Amygdala (tissue), 56 donors: ENCODE measurements at regions not wholly inside any gene's neighbourhood (a gene's known extent, or its start where the extent isn't known, plus 50 kb on each side); places are given as distances from the start of the nearest gene placed in this dataset.

Experiments
- DNase-seq, 56 donors: peaks; one replicate each; lab custom pipeline; 2025; lab: John Stamatoyannopoulos, UW

GRCh38 chr5:112612663-112613062 lies 125.0 kb upstream of the APC start:
- DNase-seq: no peak

- no peak for DNase-seq
Observed at GRCh38 chr5:112614285-112614684, 123.4 kb upstream of the APC start.

DNA sequence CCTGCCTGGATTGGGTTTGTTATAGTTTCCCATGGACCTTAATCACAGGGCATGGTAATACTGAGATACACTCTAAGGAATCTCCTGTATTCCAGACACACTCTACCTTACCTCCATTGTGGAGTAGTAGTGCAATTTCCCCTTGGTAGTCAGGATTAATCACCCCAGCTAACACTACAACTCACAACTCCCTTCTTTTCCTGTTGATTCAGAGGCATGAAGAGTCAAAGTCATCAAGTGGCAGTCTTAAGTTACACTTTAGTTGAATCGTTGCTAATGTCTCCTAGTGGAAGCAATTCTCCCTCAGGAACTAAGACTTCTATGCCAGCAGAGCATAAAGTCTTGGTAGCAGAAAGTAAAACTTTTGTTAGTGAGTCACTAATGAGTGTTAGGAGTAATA lies 122.7 kb upstream of the APC start:
- DNase-seq: no peak

GRCh38 chr5:112616812-112617547 lies 120.7 kb upstream of the APC start:
- no peak for DNase-seq

DNA sequence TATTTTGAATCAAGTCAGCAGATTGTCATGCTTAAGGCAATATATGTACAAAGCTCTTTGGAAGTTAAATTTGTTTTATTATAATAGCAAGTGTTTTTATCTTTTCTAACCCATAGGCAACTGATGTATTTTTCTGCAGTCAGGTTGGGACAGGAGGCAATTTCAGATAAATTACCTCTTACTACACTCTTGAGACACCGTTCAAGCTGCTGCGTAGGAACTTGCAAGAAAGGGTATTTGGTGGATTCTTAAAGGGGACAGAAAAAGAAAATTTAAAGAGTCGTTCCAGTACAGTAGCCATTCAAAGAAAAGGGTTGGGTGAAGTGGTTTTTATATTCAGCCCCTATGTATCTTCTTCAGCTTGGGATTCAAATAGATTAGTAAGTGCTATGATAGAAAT lies 112.4 kb upstream of the APC start:
- no peak for DNase-seq

DNA sequence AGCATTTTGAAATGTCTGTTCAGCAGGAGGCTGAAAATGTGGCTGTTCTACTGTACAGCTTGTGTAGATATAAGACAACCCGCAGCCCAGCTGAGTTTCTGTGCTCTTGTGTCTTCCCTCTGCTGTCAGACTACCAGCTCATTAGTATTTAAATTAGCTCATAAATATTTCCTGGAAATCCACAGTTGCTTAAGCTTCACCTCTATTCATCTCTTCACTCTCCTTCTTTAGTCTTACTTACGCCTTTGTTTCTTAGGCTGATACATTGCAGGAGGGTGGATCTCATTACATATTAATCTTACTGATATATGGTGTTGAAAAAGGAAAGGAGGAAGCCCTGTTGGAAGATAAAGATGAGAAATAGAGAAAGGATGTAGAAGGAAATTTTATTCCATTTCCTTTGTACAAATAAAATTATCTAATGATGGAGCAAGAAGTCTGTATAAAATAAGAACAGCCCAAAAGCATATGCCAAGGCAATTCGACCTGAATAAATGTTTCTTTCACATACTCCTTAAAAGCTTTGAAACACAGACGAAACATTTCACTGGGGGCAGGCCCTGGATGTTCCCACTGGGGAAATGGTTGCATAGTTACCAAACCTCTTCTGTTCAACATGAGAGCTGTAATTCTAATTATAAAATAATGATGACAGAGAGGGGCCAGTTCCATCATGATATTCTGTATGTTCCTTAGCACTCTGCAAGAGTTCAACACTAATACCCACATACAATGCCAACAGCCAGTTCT lies 111.8 kb upstream of the APC start:
- DNase-seq: peak in 6 of 56 donors; percentile 8 to 20 (median 14)

GRCh38 chr5:112626715-112627114 lies 111.0 kb upstream of the APC start:
- no peak for DNase-seq

DNA sequence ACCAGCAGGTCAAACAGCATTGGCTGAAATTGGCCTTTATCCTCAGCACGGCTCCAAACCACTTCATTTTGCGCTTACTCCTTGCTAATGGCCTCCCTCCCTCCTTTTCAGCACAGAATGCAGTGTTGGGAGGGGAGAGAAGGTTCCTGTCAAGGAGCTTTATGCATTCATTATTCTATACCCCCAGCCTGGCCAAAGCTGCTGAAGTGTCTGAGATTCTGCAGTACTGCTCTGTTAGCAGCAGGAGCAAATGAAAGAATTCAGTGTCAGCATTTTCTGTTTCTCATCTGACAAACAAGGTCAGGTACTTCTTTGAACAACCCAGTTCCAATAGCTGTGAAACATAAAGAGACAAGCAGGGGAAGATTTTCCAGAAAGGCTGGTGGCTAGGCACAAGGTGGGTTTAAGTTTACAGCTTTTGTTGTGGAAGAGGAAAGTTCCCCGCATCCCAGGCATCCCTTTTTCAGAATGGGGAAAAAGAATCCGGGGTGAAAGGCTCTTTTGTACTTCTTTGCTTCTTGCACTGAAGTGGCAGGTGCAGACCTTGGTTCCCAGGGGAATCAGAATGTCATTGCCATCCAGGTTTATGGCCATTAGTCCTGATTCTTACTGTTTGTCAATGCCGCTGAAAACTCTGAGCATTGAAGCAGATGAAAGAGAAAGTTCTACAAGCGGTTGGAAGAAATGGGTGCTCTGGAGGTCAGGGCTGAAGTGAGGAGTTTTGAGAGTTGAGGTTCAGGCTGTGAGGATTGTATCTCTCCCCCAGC lies 109.3 kb upstream of the APC start:
- no peak for DNase-seq

DNA sequence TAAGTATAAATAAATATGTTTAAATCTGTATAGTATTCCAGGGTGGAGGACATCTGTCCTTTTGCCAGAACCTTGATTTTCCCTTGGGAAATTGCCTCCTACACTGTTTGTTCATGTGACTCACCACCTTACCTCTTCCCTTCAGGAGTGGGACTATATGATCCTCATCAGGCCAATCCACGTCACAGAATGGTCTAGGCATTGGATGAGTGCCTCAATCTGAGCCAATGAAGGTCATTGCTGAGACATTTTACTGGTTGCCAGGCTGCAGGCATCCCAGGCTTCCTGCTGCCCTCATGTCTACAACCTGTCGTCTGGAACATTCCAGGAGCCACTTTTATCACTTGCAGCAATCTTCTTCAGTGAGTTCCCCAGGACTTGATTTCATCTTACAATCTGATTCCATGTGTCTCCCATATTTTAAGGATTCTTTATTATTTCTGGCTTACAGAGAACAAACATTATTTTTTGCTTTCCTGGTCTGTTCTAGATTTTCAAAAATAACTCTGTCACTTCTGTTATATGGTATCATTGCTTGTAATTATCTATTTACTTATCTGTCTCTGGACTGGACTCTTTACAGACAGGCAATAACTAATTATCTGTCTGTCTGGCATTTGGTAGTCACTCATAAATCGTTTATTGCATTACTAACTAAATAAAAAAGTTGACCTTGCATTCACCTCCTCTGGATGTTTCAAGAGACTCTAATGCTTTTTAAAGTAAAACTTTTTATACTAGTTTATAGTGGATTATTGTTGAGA lies 107.3 kb upstream of the APC start:
- DNase-seq: no peak

DNA sequence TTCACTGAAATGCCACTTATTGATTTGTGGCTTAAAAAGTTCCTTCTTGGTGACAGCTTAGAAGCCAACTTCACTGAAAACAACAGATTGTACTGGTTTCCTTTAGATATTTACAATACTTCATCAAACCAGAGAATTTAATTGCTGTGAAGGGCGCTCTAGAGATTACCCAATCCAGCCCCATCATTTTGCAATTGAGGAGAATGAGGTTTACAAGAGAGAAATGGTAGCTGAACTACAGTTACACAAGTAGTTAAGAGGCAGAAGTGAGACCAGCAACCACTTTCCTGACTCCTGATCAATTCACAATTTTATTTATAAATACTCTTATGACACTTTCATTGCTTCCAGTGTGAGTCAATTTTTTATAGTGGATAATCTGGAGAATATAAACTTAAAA lies 103.5 kb upstream of the APC start:
- no peak for DNase-seq

GRCh38 chr5:112634796-112635195 lies 102.9 kb upstream of the APC start:
- DNase-seq: no peak

GRCh38 chr5:112635276-112635675 lies 102.4 kb upstream of the APC start:
- no peak for DNase-seq

DNA sequence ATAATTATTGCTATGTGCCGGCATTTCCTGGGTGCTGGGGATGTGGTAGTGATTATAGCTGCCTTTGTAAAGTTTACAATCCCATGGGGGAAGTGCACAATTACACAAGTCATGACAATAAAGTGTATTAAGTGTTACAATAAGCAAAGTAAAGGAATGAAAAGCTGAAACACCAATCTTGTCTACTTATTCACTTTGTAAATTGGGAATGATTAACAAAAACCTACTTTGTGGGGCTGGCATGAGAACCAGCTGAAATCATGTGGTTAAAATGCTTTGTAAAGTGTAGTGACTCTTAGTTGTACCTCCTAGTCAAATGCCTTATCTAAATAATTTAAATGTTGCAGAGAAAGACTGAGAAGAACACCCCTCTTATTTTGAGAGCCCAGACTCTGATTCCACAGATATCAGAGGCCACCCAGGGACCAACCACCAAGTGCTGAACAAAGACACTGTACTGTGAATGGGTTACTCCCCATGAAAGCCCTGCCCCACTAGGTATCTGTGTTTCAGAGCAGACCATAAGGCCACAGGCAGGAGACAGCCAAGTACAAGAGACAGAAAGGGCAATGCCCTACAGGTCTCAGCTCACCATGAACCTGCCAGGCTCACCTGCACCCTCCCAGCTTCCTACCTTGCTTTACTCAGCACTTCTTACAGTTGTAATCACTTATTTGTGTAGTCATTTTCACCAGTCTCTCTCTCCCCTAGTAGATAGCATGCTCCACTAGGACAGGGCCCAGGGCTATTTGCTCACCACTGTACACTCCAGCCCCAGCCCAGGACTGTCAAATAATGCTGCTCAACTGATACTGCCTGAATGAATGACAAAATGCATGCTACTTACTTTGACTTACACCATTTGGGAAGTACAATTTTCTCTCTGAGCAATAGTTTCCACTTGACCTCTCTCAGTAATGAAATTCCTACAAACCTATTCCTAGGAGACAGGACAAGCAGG lies 101.6 kb upstream of the APC start:
- DNase-seq: no peak

DNA sequence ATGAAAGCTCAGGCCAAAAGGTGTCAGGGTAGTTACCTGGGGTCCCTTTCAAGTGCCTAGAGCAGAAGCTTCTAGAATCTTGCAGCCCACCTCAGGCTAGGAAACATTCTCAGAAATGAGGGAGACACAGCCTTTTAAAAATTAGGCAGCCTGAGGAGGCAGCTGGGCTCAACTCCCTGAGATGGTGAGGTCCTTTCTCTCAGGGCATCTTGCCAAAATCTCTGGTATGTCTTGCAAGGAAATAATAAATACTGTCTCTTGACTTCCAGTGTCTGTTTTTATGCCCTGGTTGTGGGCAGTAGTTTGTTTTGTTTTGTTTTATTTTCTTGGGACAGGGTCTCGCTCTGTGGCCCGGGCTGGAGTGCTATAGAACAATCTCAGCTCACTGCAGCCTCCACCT lies 100.9 kb upstream of the APC start:
- no peak for DNase-seq

DNA sequence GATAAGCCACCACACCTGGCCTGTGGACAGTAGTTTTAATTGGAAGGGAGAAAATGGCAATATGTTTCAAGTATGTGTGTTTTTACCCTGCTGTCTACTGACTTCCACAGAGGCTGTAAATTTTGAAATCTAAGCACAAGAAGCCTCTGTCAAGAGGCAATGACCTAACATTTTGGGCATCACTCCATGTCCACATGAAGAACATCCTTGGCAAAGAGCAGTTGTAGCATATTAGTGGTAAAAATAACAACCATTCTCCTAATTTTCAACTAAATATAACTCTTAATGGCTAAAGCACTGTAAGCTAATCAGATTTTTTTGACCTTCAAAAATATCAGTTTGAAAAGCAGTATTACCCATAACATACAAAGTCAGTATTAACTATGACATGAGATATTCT lies 100.3 kb upstream of the APC start:
- DNase-seq: peak in 5 of 56 donors; percentile 4 to 22 (median 6)

GRCh38 chr5:112640546-112640945 lies 97.1 kb upstream of the APC start:
- DNase-seq: no peak

DNA sequence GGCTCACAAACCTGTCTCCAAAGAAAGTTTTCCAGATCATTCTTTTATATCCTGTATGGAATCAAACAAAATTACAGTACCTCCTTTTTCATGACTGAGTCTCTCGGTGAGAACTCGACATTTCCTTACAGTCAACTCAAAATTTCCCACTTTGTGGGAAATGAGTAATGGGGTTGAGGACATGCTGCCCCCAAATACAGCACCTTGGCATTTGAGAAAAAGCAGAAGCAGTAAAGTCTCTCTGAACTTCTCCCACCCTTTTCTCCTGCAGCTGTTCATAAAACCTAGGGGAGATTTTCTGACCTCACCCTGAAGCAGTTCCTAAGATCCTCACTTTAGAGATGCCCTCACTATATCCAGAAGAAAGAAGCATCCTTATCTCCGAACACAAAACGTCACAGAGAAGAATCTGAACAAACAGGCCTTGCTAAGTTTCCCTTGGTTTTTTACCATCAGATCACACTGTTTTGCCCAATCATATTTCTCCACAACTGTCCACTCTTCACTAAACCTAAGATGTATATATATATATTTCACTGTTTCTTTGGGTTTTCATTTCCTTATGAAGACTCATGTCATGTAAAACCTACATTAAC lies 96.1 kb upstream of the APC start:
- DNase-seq: no peak

- no peak for DNase-seq
Observed at GRCh38 chr5:112642885-112643284, 94.8 kb upstream of the APC start.

DNA sequence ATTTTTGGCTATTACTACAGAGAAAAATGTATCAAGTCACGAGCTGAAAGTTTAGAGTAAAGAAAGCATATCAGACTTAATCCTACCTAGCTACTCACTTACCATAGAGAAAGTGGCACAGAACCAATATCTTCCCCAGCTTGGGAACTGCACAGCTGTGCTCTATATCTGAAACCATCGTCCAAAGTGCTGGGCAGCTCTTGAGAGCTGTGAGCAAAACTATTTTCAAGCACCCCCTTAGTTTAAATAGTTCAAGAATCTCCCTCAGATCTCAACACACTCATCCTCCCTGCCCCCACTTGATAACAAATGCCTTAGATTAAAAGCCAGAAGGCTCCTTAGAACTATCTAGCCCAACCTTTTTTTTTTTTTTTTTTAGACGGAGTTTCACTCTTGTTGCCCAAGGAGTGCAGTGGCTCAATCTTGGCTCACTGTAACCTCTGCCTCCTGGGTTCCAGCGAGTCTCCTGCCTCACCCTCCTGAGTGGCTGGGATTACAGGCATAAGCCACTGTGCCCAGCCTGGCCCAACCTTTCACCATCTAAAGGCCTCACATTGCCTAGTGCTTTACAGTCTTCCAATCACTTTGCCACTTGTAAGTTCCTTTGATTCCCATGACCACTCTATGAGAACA lies 94.2 kb upstream of the APC start:
- DNase-seq: no peak
